OCI-LY7 (cell line): ENCODE measurements at regions not wholly inside any gene's neighbourhood (a gene's known extent, or its start where the extent isn't known, plus 50 kb on each side); places are given as distances from the start of the nearest gene placed in this dataset.
"Not testable (repeated sequence)": the region's sequence is repeated elsewhere in the genome, so short reads cannot be mapped to it uniquely, and the experiment has no call there.

Source experiments
- CTCF ChIP-seq: fragments of 200-600 bp; sonication (generic); conservative IDR thresholded peaks from 2 replicates; pipeline ENCODE4 v1.5.1; 2014; ENCODE audit warnings: mild to moderate bottlenecking, antibody characterized with exemption, low read length, moderate library complexity, mixed read lengths
- EZH2phosphoT487 ChIP-seq: fragments of 200-600 bp; sonication (generic); IDR thresholded peaks from 2 replicates; pipeline ENCODE4 v1.6.1; 2018; ENCODE audit warnings: low read depth, borderline replicate concordance, mild to moderate bottlenecking, mixed run types, antibody characterized with exemption, low read length, moderate library complexity, mixed read lengths

DNA sequence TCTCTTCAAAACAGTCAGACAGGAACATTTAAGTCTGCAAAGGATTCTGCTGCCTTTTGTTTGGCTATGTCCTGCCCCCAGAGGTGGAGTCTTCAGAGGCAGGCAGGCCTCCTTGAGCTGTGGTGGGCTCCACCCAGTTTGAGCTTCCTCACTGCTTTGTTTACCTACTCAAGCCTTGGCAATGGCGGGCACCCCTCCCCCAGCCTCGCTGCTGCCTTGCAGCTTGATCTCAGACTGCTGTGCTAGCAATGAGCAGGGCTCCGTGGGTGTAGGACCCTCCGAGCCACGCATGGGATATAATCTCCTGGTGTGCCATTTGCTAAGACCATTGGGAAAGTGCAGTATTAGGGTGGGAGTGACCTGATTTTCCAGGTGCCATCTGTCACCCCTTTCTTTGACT is 685.4 kb upstream of the ITGA1 start:
- not testable (repeated sequence) for TF ChIP-seq CTCF, EZH2phosphoT487
